ENCODE measurements at regions not wholly inside any gene's neighbourhood (a gene's known extent, or its start where the extent isn't known, plus 50 kb on each side); places are given as distances from the start of the nearest gene placed in this dataset.
"Not testable (repeated sequence)": the region's sequence is repeated elsewhere in the genome, so short reads cannot be mapped to it uniquely, and the experiment has no call there.

- TF ChIP-seq ZNF670 (CRISPR knock-in tag; IDR thresholded peaks at IDR 0.05; ENCODE audit: borderline replicate concordance) (no peak), ZNF850 (CRISPR knock-in tag; conservative IDR thresholded peaks at IDR 0.05) (no peak)
Observed at GRCh38 chrX:118239913-118240698, 105.8 kb upstream of the WDR44 start (continued).

- intact Hi-C loops (cut with micrococcal nuclease; ENCODE audit: unreplicated experiment); H4K20me1 ChIP-seq (ENCODE audit: insufficient read depth, low read length); H3K4me2 ChIP-seq (ENCODE audit: low read depth, low read length); H2AFZ ChIP-seq (ENCODE audit: low read length); DNase-seq (ENCODE audit: low spot score); H3K27ac ChIP-seq (ENCODE audit: extremely low read length, insufficient read depth, low read length); ATAC-seq; CTCF ChIA-PET (ENCODE audit: low intra/inter-chr PET ratio, low total read pairs); POLR2A ChIA-PET; H3K79me2 ChIP-seq (ENCODE audit: insufficient read depth, low read length); H3K4me1 ChIP-seq (ENCODE audit: insufficient read depth, low read length); H3K36me3 ChIP-seq (replicated peaks in 1 of 2; ENCODE audit: control insufficient read depth in 1 of 2, insufficient read depth in 2 of 2, low read length in 2 of 2); H3K9ac ChIP-seq (ENCODE audit: insufficient read depth, low read depth, low read length); FAIRE-seq; H3K4me3 ChIP-seq (replicated peaks in 1 of 3; ENCODE audit: insufficient read depth in 1 of 3, low read depth in 2 of 3, low read length in 3 of 3); in situ Hi-C loops (cut with HindIII; ENCODE audit: extremely low pct_ligation_motif_present, low pct_unique_long_range_greater_than_20kb); BruUV-seq (replicated peaks); H3K9me3 ChIP-seq (ENCODE audit: low read length); H3K27me3 ChIP-seq (ENCODE audit: control insufficient read depth in 1 of 2, insufficient read depth in 2 of 2, low read length in 2 of 2): not testable (repeated sequence)
- 0% methylated on average over 1 of the region's 2 CpGs for WGBS (ENCODE audit: low lambda C conversion rate)
Observed at GRCh38 chrX:118246961-118247360, 98.9 kb upstream of the WDR44 start.

- H3K27me3 ChIP-seq (ENCODE audit: control insufficient read depth in 1 of 2, insufficient read depth in 2 of 2, low read length in 2 of 2): no peaks in the 10 kb centered on the region
- no peak overlapping the region for H2AFZ ChIP-seq (ENCODE audit: low read length)
- no peaks in the 10 kb centered on the region for H4K20me1 ChIP-seq (ENCODE audit: insufficient read depth, low read length)
- no peaks in the 10 kb centered on the region for H3K79me2 ChIP-seq (ENCODE audit: insufficient read depth, low read length)
- H3K4me2 ChIP-seq (ENCODE audit: low read depth, low read length): no peak overlapping the region
- no peak overlapping the region for H3K27ac ChIP-seq (ENCODE audit: extremely low read length, insufficient read depth, low read length)
- no peak overlapping the region for H3K4me3 ChIP-seq (replicated peaks in 1 of 3; ENCODE audit: insufficient read depth in 1 of 3, low read depth in 2 of 3, low read length in 3 of 3)
- H3K9me3 ChIP-seq (ENCODE audit: low read length): no peaks in the 10 kb centered on the region
- H3K36me3 ChIP-seq (replicated peaks in 1 of 2; ENCODE audit: control insufficient read depth in 1 of 2, insufficient read depth in 2 of 2, low read length in 2 of 2): no peaks in the 10 kb centered on the region
- POLR2A ChIA-PET: no interaction called here
- in situ Hi-C loops (cut with HindIII; ENCODE audit: extremely low pct_ligation_motif_present, low pct_unique_long_range_greater_than_20kb) (no loop called here), intact Hi-C loops (cut with micrococcal nuclease; ENCODE audit: unreplicated experiment) (no loop called here)
- FAIRE-seq (no peak), DNase-seq (ENCODE audit: low spot score) (no peak), ATAC-seq (no peak)
- no peak overlapping the region for H3K9ac ChIP-seq (ENCODE audit: insufficient read depth, low read depth, low read length)
- no TSS peak for BruUV-seq (replicated peaks)
- CTCF ChIA-PET (ENCODE audit: low intra/inter-chr PET ratio, low total read pairs): no interaction called here
- H3K4me1 ChIP-seq (ENCODE audit: insufficient read depth, low read length): no peaks in the 10 kb centered on the region
- TF ChIP-seq, protein P1, sequence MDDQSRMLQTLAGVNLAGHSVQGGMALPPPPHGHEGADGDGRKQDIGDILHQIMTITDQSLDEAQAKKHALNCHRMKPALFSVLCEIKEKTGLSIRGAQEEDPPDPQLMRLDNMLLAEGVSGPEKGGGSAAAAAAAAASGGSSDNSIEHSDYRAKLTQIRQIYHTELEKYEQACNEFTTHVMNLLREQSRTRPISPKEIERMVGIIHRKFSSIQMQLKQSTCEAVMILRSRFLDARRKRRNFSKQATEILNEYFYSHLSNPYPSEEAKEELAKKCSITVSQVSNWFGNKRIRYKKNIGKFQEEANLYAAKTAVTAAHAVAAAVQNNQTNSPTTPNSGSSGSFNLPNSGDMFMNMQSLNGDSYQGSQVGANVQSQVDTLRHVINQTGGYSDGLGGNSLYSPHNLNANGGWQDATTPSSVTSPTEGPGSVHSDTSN (CRISPR knock-in tag; IDR thresholded peaks at IDR 0.05; ENCODE audit: borderline replicate concordance): no peak
- TF ChIP-seq STAT6 (CRISPR knock-in tag; IDR thresholded peaks at IDR 0.05; ENCODE audit: borderline replicate concordance) (no peak), TFDP2 (CRISPR knock-in tag; IDR thresholded peaks at IDR 0.05) (no peak), ZSCAN22 (CRISPR knock-in tag; IDR thresholded peaks at IDR 0.05) (no peak), ZNF597 (CRISPR knock-in tag; IDR thresholded peaks at IDR 0.05) (no peak), MLLT10 (CRISPR knock-in tag; IDR thresholded peaks at IDR 0.05) (no peak), GABPA (IDR thresholded peaks at IDR 0.05; ENCODE audit: low read depth, low read length) (no peak), GABPA (CRISPR knock-in tag; IDR thresholded peaks at IDR 0.05; ENCODE audit: low read depth) (no peak), MIXL1 (CRISPR knock-in tag; IDR thresholded peaks at IDR 0.05) (no peak)
Observed at GRCh38 chrX:118249146-118249545, 96.8 kb upstream of the WDR44 start.

Measured in HepG2 (cell line).